Fibroblast of villous mesenchyme (primary cell): ENCODE measurements at regions not wholly inside any gene's neighbourhood (a gene's known extent, or its start where the extent isn't known, plus 50 kb on each side); places are given as distances from the start of the nearest gene placed in this dataset.

Experiments
- DNase-seq: peaks from one replicate; pipeline ENCODE4 v3.0.0-alpha.2; 2010; ENCODE audit warnings: low read depth
- H3K4me3 ChIP-seq: 2 replicates; pipeline ENCODE4 v1.5.1; 2011; ENCODE audit warnings: low read depth, mild to moderate bottlenecking, low read length
- TF ChIP-seq, protein P1 (sequence below): IDR thresholded peaks from 2 replicates; pipeline ENCODE4 v1.5.1; 2012; ENCODE audit warnings: low read depth, mild to moderate bottlenecking, low read length; ENCODE audit not compliant: insufficient read depth

DNA sequence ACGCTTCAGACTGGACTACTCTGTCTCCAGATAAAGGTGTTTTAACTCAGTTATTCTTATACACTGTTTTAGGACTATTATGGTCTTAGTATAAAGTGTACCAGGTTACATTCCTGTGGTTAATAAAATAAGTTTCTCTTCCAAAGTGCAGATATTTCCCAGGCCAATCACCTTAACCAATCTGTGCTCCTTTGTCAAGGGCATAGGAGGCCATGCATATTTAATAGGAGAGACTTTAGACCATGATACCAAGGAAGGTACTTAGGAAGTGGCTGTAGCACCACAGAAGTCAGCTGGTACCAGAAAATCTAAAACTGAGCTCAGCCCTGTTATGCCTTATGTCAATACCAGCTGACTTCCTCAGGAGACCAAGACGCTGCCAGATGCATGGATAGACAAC lies 226.5 kb upstream of the TMEM72 start:
- no peak overlapping the region for H3K4me3 ChIP-seq
- TF ChIP-seq, protein P1, sequence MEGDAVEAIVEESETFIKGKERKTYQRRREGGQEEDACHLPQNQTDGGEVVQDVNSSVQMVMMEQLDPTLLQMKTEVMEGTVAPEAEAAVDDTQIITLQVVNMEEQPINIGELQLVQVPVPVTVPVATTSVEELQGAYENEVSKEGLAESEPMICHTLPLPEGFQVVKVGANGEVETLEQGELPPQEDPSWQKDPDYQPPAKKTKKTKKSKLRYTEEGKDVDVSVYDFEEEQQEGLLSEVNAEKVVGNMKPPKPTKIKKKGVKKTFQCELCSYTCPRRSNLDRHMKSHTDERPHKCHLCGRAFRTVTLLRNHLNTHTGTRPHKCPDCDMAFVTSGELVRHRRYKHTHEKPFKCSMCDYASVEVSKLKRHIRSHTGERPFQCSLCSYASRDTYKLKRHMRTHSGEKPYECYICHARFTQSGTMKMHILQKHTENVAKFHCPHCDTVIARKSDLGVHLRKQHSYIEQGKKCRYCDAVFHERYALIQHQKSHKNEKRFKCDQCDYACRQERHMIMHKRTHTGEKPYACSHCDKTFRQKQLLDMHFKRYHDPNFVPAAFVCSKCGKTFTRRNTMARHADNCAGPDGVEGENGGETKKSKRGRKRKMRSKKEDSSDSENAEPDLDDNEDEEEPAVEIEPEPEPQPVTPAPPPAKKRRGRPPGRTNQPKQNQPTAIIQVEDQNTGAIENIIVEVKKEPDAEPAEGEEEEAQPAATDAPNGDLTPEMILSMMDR, result no peak
- no peak for DNase-seq

- H3K4me3 ChIP-seq, result no peak overlapping the region
- DNase-seq, result no peak
- TF ChIP-seq, protein P1, result no peak
Observed at GRCh38 chr10:44685220-44685619, 225.9 kb upstream of the TMEM72 start.

- no peak for DNase-seq
Observed at GRCh38 chr10:44685747-44686146, 225.4 kb upstream of the TMEM72 start.

DNA sequence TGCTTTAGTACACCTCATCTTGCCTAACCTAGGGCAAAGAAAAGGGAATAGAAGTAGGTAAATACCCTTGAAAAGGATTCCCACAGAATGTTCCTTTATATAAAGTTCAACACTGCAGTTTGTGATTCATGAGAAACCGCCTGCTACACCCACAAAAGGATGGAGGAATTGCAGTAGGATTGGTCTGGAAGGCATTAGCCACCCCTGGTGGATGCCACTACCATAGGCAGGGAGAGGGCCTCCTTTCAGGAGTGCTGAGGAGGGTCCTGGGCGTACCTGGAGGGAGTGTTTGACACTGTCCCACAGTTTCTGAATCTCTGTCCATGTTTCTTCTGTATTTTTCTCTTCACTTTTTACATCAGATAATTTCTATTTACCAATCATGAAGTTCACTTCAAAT lies 221.8 kb upstream of the TMEM72 start:
- no peak overlapping the region for H3K4me3 ChIP-seq
- DNase-seq, result no peak
- TF ChIP-seq, protein P1, result no peak

More at GRCh38 chr10:44685747-44686146, 225.4 kb upstream of the TMEM72 start:
- H3K4me3 ChIP-seq, result no peak overlapping the region
- TF ChIP-seq, protein P1, result no peak

GRCh38 chr10:44696496-44696895 lies 214.6 kb upstream of the TMEM72 start:
- TF ChIP-seq, protein P1, result no peak
- DNase-seq, result peak; percentile 81
- no peak overlapping the region for H3K4me3 ChIP-seq

- H3K4me3 ChIP-seq, result no peak overlapping the region
- DNase-seq, result peak; percentile 25
- TF ChIP-seq, protein P1, result no peak
Observed at GRCh38 chr10:44697116-44697515, 214.0 kb upstream of the TMEM72 start.

DNA sequence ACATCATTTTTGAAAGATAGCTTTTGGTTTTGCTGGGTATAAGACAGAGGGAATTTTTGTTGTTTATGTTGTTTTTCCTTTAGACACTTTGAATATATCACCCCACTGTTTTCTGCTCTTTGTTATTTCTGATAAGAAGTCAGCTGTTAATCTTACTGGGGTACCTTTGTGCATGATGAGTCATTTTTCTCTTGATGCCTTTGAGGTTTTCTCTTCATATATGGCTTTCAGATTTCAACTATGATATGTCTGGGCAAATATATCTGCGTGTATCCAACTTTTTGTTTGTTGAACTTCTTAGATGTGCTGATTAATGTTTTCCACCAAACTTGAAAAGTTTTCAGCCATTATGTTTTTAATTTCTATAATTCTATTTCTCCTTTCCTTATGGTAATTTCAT lies 208.6 kb upstream of the TMEM72 start:
- DNase-seq, result no peak
- TF ChIP-seq, protein P1, result no peak
- H3K4me3 ChIP-seq, result no peak overlapping the region
